GM21390 (cell line): ENCODE measurements at regions not wholly inside any gene's neighbourhood (a gene's known extent, or its start where the extent isn't known, plus 50 kb on each side); places are given as distances from the start of the nearest gene placed in this dataset.

Source experiments
- ATAC-seq: cut with Tn5 transposase; IDR thresholded peaks from one replicate; pipeline ENCODE4 v1.9.1; 2021; ENCODE audit not compliant: unreplicated experiment

DNA sequence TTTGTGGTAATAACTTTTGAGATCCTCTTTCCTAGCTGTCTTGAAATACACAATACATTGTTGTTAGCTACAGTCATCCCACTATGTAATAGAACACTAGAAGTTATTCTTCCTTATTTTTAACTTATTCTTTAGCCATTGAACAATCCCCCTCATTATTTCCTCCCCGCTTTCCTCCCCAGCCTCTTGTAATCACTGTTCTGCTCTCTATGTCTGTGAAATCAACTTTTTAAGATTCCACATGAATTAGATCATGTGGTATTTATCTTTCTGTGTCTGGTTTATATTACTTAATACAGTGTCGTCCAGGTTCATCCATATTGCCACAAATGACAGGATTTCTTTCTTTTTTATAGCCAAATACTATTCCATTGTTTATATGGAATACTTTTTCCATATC lies 72.9 kb downstream of the SLC10A2 start:
- no peak for ATAC-seq

DNA sequence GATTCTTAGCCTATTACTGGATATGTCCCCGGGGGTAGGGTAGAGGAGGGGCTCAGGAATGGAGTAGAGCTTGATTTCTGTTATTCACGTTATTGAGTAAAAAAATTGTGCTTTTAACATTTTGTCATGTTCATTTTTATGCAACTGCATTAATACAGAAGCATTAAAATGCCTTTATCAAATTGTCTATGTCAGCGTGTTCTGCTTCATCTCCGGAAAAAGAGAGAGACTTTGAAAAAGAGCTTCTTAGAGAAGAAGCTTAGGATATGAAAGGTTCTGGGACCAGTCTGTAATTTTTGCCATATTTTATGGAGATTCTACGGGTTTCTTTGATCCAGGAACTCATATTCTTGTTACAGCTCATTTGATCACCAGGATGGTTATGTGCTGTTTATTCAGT lies 82.0 kb downstream of the SLC10A2 start:
- no peak for ATAC-seq

DNA sequence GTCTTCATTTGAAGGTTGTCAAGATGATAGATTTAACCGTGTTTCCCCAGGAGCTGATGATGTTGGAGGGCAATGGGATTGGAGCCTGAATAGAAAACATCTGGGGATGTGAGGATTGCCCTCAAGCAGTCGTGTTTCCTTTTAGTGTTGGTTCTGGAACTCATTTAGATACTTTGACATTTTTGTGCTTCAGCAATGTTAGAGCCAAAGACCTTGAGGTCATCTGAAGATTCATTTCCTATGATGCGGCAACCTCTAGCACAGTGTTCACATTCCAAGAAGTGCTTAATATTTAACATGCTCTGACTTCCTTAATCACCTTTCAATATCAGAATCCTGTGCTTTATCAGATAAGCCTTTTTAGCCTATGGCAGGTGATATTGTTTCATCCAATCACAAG lies 82.7 kb downstream of the SLC10A2 start:
- ATAC-seq: no peak

DNA sequence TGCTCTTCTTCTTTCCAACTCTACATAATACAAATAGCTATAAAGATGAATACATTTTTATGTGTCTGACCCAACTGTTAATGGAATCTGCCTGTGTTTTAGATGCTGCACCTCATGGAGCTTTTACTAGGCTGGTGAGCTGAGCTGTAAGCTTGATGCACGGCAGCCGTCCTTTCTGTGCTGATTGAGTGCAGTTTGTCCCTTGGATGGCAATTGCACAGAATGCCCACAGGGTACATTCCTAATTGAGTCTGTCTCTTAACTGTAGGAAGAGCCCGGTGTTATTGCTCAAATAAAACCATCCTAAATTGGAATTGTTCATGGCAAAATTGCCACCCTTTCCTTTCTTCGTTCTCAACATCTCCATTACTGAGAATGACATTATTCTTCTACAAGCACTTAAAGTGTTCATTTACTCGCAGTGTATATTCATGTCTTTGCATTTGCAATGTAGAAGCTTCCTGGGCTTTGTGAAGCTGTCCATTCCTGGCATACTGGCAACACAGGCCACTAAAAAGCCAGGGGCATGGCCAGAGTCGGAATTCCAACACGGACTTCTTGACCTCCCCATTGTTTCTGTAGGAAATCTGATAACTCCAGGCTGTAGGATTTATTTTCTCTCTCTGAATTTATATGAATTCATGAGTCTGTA lies 85.8 kb downstream of the SLC10A2 start:
- ATAC-seq: no peak

DNA sequence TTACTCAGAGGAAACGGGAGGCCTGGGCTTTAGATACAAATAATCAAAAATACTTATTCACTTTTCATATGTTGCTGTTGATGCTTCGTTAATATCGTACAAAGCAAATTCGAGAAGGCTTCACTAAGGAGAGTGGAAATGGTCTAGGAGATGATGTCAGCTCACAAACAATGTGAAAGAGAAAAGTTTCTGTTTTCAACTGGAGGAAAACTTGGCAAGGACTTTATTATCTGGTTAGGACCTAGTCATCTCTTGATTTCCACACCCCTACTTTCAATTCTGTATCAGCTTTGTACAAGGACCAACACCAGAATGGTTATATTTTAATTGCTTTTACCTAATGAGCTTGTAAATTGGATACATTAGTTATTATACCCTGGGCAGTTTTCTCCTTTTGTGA lies 88.0 kb downstream of the SLC10A2 start:
- no peak for ATAC-seq

DNA sequence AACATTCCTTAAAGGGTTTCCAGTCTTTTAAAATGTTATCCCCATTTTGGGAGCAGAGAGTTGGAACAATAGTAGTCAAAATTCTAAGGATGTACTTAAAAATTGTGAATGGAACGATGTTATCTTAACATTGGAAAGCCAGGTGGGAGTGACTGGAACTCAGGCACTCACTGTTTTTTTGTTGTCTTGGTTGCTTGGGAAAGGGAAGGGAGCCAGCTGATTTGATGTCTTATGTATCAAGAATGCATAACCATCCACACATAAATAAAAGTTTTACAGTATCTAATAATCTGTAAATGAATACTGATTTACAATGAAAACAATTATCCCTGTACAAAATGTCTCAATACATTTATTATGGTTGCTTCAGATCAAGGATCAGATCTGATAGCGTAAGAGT lies 88.7 kb downstream of the SLC10A2 start:
- no peak for ATAC-seq

DNA sequence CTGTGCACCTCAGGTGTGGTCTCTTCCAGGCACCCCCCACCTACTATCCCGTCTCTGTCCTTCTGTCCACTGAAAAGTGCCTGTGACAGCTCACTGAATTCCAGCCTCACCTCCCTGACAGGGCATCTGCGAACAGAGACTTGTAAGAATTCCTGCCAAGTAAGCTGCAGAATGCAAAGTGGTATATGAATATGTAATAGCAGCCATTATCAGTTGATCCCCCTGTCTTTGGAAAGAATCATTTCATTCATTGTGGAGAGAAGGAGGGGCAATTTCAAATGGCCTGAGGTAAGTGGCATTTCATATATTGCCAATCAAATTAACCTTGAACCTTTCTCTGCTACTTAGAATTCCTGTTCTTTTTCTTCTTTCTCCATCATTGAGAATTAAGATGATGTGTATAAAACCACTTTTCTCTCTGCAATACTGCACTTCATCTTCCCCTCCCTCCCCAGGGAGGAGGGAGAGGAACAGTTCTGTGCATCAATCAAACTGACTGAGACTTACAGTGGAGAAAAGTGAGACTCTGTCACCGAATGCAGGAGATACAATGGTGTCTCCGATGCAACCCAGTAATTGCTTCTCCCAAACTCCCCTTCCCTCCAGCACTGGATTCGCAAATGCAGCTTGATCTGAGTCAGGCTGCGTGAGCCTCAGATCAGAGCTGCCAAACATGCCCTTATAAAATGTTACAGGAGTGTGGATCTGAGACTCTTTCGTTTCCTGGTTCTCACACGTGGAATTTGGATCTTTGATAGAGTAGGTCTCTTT lies 91.7 kb downstream of the SLC10A2 start:
- ATAC-seq: no peak

DNA sequence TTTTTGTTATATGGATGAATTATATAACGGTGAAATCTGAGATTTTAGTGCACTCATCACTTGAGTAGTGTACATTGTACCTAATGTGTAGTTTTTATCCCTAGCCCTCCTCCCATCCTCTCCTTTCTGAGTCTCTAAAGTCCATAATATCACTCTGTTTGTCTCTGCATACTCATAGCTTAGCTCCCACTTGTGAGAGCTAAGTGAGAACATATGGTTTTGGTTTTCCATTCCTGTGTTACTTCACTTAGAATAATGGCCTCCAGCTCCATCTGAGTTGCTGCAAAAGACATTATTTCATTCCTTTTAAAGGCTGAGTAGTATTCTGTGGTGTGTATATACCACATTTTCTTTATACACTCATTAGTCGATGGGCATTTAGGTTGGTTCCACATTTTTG lies 94.0 kb downstream of the SLC10A2 start:
- ATAC-seq: no peak

DNA sequence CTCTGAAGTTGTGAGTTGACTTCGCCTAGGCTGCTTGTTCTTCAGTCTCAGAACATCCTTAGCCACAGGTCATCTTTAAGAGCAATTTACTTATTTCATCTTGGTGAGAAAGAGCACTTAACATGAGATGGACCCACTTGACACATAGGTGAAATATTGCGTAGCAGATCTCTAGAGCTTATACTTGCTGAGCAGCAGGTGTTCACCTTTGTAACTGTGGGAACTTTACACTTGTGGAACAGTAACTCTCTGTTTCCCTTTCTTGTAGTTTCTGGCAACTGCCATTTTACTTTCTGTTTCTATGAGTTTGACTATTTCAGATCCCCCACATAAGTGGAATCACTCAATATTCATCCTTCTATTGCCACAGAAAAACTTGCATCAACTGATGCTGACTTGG lies 95.7 kb downstream of the SLC10A2 start:
- ATAC-seq: peak; percentile 98

DNA sequence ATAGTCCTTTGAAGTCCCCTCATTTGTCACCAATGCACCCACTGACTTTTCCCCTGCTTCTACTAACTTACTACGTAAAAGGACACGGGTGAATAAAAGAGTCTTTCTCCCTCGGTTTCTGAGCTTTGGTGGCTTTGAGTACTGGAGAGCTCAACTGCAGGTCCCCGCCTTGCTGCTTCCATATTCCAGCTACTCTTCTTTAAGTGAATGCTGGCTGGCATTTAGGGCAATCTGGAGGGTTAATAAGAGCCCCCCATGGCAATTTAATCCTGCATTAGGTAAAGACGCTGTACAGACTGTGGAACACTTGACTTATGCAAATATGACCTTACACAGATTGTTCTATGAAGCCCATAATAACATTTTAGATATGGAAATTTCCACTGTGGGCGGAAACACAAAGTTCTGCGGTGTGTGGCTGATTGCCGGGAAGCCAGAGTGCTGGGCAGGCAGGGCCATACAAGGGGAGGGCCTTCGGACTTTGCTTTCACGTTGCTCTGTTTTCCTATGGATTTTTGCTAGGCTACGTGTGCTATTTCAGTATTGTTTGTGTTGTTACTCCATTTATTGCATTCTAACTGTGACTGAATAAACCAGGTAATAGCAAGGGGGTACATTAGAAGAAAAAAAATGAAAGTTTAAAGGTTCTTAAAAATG lies 97.5 kb downstream of the SLC10A2 start:
- ATAC-seq: no peak

DNA sequence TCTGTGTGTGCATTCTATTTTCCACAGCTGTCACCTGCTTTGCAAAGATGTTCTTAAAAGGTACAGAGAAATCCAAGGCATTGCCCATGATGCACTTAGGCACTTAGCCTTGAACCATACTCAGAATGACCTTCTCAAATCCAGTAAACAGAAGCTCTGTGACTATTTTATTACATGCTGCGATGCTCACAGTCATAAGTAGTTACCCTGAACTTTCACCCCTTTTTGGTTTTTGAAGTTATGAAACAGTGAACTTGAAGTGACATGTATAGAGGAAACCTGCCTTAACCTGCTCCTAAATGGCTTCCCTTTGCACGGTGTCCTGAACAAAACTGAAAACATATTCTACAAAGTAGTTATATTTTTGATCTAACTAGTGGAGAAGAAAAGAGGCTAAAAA lies 100.4 kb downstream of the SLC10A2 start:
- no peak for ATAC-seq

DNA sequence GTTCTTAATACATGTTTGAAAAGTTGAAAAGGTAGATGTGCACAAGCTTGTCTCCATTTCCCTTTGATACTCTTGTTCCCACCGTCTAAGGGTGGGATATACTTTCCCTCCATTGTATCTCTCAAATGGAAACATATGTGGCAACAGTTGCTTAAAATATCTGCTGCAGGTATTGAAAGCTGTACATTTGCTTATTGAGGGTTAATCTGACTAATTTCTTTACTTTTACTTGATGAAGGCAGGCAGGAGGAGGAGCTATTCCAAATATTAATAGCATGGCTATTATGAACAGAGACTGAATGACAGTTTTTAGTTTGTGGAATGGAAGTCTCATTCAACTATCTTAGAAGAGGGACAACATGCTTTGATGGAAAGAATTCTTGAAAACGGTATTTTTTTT lies 103.8 kb downstream of the SLC10A2 start:
- ATAC-seq: no peak

DNA sequence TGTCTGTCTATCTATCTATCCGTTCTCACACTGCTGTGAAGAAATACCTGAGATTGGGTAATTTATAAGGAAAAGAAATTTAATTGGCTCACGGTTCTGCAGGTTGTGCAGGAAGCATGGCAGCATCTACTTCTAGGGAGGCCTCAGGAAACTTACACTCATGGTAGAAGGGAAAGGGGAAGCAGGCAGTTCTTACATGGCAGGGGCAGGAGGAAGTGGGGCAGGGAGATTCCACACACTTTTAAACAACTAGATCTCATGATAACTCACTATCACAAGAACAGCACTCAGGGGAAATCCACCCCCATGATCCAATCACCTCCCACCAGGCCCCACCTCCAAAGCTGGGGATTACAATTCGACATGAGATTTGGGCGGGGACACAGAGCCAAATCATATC lies 105.3 kb downstream of the SLC10A2 start:
- no peak for ATAC-seq

DNA sequence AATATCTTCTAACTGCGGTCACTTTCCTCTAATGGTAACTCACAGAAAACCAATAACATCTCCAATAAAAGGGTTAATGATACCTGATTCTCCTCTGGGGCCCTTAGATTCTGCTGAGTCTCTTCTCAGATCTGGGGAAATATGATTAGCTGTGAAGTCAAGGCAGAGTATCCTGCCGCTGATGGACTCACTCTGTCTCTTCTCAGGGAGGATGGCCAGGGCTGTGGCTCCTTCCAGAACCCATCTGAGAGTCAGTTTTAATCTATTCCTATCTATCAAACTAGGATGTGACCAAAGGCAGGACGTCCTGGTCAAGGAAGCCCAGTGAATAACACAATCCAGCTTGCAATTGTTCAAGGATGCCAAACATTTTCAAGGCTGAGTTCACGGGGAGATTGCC lies 109.8 kb downstream of the SLC10A2 start:
- no peak for ATAC-seq

DNA sequence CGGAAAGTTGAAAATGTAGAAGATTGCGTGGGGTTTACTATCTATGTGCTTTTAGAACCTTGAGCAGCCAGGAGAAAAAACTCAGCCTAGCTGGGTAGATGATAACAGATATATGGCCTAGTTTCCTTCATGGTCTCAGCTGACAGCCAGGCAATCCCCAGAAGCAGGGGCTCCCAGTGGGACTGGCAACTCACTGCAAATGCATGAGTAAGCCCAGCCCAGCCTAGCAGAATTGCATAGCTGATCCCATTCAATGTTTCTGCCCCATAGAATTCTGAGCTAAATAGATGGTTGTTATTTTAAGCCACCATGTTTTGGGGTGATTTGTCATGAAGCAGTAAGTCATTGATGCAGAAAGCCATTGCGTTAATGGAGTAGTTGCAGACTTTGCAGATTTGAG lies 108.5 kb downstream of the ERCC5 start:
- no peak for ATAC-seq

DNA sequence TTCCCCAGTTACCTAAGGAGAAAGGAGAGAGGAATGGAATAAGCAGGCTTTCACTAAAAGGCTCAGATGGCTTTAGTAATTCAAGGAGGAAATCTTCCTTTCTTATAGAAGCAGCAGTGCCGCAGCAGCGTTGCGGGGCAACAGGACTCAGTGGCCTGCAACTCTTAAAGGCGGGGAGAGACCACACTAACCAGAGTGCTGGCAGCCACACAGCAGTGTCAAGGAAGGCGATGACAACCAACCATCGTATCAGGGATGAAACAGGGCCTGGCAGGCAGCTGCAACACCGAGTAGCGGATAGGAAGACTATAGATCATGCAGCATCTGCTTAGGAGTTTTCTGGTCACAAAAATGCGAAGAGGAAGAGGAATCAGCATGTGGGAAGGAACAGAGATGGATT lies 106.0 kb downstream of the ERCC5 start:
- no peak for ATAC-seq

DNA sequence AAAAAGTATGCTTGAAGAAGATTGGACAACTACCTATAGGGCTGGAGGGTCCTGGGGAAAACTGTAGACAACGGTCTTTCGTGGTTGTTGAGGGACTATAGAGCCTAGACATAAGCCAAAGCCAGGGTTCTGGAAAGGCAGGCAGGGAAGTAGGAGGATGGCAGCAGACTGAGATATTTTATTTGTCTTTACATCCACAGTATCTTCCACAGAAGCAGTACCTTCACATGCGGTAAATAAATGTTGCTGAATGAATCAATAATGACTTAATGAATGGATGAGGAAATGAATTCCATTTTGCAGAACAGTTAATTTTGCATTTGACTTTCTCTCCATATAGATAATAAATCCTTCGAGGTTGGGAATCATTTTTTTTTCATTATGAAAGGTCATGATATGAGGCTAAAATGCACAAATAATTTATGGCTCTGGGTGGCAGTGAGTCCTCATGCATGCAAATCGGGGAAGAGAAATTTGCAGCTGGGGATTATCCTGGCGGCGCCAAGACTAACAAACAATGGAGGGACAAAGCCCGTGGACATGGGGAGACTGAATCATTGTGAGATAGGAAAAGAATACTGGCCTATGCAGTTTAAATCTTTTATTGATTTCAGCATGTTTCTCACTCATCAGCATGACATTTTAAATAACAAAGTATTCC lies 102.0 kb downstream of the ERCC5 start:
- no peak for ATAC-seq

DNA sequence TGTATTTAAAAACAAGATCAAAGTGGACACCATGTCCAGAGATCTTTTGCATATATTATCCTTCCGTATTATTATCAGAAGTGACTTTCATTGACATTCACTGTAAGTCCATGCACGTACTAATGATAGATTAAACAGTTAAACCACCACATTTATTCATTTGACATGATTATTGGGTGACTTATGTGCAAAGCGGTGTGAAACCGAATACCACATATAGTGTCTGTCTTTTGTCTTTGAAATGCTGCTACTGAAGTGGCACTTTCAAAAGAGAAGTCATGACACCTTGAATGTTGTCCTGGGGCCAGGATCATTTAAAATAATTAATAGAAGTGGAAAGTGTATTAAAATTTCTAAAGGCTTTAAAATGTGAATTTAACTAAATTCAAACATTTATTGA lies 100.1 kb downstream of the ERCC5 start:
- no peak for ATAC-seq

DNA sequence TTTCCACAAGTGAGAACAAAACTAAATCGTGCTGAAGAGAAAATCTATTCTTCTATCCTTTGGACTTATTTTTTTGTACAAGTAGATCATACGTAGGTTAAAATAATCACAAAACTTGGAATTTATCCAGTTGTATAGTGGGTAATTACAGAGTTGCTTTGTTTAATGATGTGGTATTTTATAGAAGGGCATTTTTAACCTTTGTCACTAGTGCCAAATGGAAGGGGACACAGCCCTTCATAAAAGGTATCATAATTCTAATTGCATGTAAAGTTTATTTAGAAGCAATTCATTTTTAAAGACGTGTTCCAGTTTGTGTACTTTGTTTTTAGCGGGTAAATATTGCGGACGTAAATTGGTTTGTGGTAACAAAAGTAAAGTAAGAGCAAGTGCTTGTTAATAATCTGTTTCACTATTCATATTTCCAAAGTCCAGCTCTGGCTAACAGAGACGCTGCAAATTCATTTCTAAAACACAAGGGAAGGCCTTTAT lies 99.5 kb downstream of the ERCC5 start:
- ATAC-seq: no peak

DNA sequence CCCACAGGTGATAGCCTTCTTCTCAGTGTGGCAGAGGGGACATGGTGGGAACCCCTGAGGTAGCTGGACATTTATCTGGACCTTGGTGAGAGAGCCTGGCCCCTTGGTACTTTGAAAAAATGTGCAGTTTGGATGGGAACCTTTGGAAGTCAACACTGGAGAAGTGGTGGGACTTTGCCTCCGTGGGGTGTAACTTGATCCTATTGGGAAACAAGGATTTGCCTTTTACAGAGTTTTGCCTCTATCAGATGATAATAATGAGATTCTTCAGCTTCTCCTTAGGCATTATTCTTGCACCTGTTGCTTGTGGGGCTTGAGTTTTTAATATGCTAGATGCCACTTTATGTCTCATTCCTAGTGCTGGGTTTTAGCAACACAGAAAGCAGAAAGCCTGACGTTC lies 99.0 kb downstream of the ERCC5 start:
- ATAC-seq: no peak

DNA sequence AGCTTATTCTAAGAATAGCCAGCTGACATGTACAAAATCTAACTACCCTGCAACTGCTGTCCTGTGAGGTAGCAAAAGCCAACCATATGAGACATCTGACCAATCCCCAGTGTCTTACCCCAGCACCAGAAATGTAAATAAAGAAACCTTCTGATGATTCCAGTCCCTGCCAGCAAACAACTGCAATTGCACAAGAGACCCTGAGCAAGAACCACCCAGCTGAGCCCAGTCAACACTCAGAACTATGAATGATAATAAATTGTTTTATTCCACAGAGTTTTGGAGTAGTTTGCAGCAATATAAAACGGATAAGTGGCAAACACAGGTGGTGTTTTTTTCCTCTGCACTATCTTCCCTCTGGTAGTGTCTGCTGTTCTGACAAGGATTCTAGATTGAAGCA lies 94.9 kb downstream of the ERCC5 start:
- no peak for ATAC-seq

DNA sequence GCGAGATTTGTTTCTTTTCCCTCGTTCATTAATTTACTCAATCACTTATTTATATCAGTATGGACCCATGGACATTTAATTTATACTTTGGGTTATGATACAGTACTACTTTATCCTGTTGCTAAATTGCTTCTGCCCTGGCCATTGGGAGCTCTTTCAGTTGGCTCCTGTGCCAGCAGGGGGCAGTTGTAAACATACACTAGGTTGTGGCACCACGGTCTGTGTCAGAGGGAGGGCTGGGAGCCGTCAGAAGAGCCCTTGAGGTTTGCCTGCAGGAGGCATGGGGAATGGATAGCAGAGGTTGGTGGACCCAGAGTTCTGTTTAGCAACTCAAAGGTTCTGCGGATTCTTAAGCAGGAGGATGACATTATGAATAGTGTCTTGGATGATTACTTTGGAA lies 94.3 kb downstream of the ERCC5 start:
- no peak for ATAC-seq
